ENCODE measurements at regions not wholly inside any gene's neighbourhood (a gene's known extent, or its start where the extent isn't known, plus 50 kb on each side); places are given as distances from the start of the nearest gene placed in this dataset.

DNA sequence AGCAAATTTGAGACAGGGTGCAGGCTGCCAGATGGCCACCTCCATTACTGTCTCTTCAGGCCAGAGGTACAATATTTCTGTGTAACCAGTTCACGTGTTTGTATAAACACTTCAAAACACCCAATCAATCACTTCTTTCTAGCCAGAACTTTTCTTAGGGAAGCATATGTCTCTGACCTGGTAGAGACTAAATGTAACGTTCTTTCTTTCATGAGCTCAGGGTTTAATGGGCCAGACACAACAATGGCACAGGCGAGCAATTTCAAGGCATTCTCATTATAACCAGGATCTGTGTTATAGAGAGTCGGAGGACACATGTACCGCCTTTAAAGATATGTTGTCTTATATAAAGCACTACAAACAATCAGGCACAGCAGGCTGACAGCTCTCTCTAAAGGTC is 1846.4 kb upstream of the PIK3C3 start:
- peaks cover 5% of the 10 kb centered on the region; the same call in 1 of the 2 replicates for H3K9me3 ChIP-seq (ENCODE audit: insufficient read depth, low read length)
- TF ChIP-seq, protein P1, sequence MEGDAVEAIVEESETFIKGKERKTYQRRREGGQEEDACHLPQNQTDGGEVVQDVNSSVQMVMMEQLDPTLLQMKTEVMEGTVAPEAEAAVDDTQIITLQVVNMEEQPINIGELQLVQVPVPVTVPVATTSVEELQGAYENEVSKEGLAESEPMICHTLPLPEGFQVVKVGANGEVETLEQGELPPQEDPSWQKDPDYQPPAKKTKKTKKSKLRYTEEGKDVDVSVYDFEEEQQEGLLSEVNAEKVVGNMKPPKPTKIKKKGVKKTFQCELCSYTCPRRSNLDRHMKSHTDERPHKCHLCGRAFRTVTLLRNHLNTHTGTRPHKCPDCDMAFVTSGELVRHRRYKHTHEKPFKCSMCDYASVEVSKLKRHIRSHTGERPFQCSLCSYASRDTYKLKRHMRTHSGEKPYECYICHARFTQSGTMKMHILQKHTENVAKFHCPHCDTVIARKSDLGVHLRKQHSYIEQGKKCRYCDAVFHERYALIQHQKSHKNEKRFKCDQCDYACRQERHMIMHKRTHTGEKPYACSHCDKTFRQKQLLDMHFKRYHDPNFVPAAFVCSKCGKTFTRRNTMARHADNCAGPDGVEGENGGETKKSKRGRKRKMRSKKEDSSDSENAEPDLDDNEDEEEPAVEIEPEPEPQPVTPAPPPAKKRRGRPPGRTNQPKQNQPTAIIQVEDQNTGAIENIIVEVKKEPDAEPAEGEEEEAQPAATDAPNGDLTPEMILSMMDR (IDR thresholded peaks at IDR 0.05; ENCODE audit: insufficient read depth, low read length, poor library complexity, severe bottlenecking): no peak
- no peaks in the 10 kb centered on the region for H3K27me3 ChIP-seq (ENCODE audit: low read length)
- H3K36me3 ChIP-seq (ENCODE audit: low read length): no peaks in the 10 kb centered on the region
- no peak overlapping the region for H3K9ac ChIP-seq (ENCODE audit: low read length)
- H4K20me1 ChIP-seq (ENCODE audit: low read depth, low read length): no peaks in the 10 kb centered on the region
- no peak overlapping the region for H3K27ac ChIP-seq (ENCODE audit: low read depth, low read length)
- H3F3A ChIP-seq (ENCODE audit: insufficient read depth): no peaks in the 10 kb centered on the region
- no peak overlapping the region for H3K4me3 ChIP-seq (ENCODE audit: insufficient read depth, low read length, poor library complexity, severe bottlenecking)
- H3K4me2 ChIP-seq (ENCODE audit: low read depth, low read length, poor library complexity, severe bottlenecking): no peak overlapping the region
- H3K79me2 ChIP-seq (ENCODE audit: insufficient read depth, low read length): no peaks in the 10 kb centered on the region
- H2AFZ ChIP-seq (ENCODE audit: low read depth, low read length, severe bottlenecking): no peak overlapping the region
- no peaks in the 10 kb centered on the region for H3K9me2 ChIP-seq (replicated peaks; ENCODE audit: insufficient read depth, low read length)

DNA sequence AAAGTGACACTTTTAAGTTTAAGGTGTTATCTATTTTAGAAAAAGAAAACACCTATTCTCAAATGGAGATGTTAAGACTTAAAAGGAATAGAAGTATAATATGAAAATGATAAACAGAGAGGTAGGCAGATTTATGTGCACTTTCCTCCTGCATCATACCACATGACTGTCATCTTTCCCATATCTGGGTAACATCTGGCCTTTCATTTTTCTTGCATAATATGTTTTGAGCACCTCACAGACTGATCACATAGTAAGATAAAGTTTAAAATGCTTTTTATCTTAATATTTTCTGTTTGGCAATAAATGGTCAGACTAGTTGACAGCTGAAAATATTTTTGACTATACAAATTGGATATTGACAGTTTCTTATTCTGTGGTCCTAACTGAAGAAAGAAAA is 1852.1 kb upstream of the PIK3C3 start:
- Histone ChIP-seq H4K20me1 (ENCODE audit: low read depth, low read length) (no peaks in the 10 kb centered on the region), H3K9ac (ENCODE audit: low read length) (no peak overlapping the region), H3K27ac (ENCODE audit: low read depth, low read length) (no peak overlapping the region), H2AFZ (ENCODE audit: low read depth, low read length, severe bottlenecking) (no peak overlapping the region), H3K79me2 (ENCODE audit: insufficient read depth, low read length) (no peaks in the 10 kb centered on the region), H3K9me3 (ENCODE audit: insufficient read depth, low read length) (no peaks in the 10 kb centered on the region), H3K4me2 (ENCODE audit: low read depth, low read length, poor library complexity, severe bottlenecking) (no peak overlapping the region), H3K4me3 (ENCODE audit: insufficient read depth, low read length, poor library complexity, severe bottlenecking) (no peak overlapping the region), H3K36me3 (ENCODE audit: low read length) (no peaks in the 10 kb centered on the region), H3K9me2 (replicated peaks; ENCODE audit: insufficient read depth, low read length) (0 out of 2 replicates have a peak, but pooled peaks cover 5% of the 10 kb centered on the region), H3K27me3 (ENCODE audit: low read length) (no peaks in the 10 kb centered on the region), H3F3A (ENCODE audit: insufficient read depth) (no peaks in the 10 kb centered on the region)
- TF ChIP-seq EZH2phosphoT487 (conservative IDR thresholded peaks at IDR 0.05; ENCODE audit: low read length): no peak

DNA sequence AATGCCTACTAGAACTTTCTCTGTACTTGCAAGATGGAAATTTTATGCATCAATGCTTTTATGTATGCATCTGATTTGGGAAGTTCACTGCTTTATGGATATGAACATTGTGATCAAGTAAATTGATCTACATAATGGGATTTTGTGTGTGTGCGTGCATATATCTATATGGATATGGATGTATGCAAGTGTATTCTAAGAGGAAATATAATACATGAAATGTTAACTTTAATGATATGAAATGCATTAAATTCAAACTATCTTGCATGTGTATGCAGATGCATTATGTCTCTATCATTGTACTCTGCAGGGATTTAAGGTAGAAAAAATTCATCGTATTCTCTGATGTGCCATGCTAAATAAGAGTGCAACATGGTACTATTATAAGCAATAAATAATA is 1855.4 kb upstream of the PIK3C3 start:
- H2AFZ ChIP-seq (ENCODE audit: low read depth, low read length, severe bottlenecking): no peak overlapping the region
- H3K4me2 ChIP-seq (ENCODE audit: low read depth, low read length, poor library complexity, severe bottlenecking): no peak overlapping the region
- no peaks in the 10 kb centered on the region for H3K79me2 ChIP-seq (ENCODE audit: insufficient read depth, low read length)
- H4K20me1 ChIP-seq (ENCODE audit: low read depth, low read length): no peaks in the 10 kb centered on the region
- H3K4me3 ChIP-seq (ENCODE audit: insufficient read depth, low read length, poor library complexity, severe bottlenecking): no peak overlapping the region
- no peaks in the 10 kb centered on the region for H3K9me3 ChIP-seq (ENCODE audit: insufficient read depth, low read length)
- no peaks in the 10 kb centered on the region for H3F3A ChIP-seq (ENCODE audit: insufficient read depth)
- H3K9me2 ChIP-seq (replicated peaks; ENCODE audit: insufficient read depth, low read length): 0 out of 2 replicates have a peak, but pooled peaks cover 5% of the 10 kb centered on the region
- no peaks in the 10 kb centered on the region for H3K27me3 ChIP-seq (ENCODE audit: low read length)
- TF ChIP-seq EZH2phosphoT487 (conservative IDR thresholded peaks at IDR 0.05; ENCODE audit: low read length): no peak
- TF ChIP-seq, protein P1 (IDR thresholded peaks at IDR 0.05; ENCODE audit: insufficient read depth, low read length, poor library complexity, severe bottlenecking): no peak
- H3K27ac ChIP-seq (ENCODE audit: low read depth, low read length): no peak overlapping the region
- no peaks in the 10 kb centered on the region for H3K36me3 ChIP-seq (ENCODE audit: low read length)
- H3K9ac ChIP-seq (ENCODE audit: low read length): no peak overlapping the region

DNA sequence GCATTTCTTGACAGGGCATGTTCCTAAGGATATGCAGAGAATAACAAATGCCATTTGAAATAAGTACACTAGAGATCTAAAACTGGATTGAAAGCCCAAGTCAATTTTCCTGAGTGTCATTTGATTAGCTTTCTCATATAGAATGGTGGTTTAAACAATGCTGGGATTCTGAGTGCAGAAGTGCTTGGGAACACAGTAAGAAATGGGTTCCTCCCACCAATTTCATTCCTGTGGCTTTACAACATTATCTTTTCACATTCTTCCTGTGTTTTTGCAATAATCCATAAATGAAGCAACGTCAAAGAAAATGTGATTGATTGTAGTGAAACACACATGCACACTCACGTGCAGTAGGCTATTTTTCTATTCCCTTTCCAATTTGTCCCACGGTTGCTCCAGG is 1858.4 kb upstream of the PIK3C3 start:
- no peaks in the 10 kb centered on the region for H3K9me3 ChIP-seq (ENCODE audit: insufficient read depth, low read length)
- H3K79me2 ChIP-seq (ENCODE audit: insufficient read depth, low read length): no peaks in the 10 kb centered on the region
- peaks cover 5% of the 10 kb centered on the region; the same call in 1 of the 2 replicates for H3K9me2 ChIP-seq (replicated peaks; ENCODE audit: insufficient read depth, low read length)

More for the DNA sequence above, 1858.4 kb upstream of the PIK3C3 start:
- no peaks in the 10 kb centered on the region for H3F3A ChIP-seq (ENCODE audit: insufficient read depth)
- H3K4me2 ChIP-seq (ENCODE audit: low read depth, low read length, poor library complexity, severe bottlenecking): no peak overlapping the region
- no peaks in the 10 kb centered on the region for H3K27me3 ChIP-seq (ENCODE audit: low read length)
- H3K36me3 ChIP-seq (ENCODE audit: low read length): no peaks in the 10 kb centered on the region
- H3K4me3 ChIP-seq (ENCODE audit: insufficient read depth, low read length, poor library complexity, severe bottlenecking): no peak overlapping the region
- no peak overlapping the region for H3K9ac ChIP-seq (ENCODE audit: low read length)
- H3K27ac ChIP-seq (ENCODE audit: low read depth, low read length): no peak overlapping the region
- no peaks in the 10 kb centered on the region for H4K20me1 ChIP-seq (ENCODE audit: low read depth, low read length)
- TF ChIP-seq, protein P1 (IDR thresholded peaks at IDR 0.05; ENCODE audit: insufficient read depth, low read length, poor library complexity, severe bottlenecking): no peak
- TF ChIP-seq EZH2phosphoT487 (conservative IDR thresholded peaks at IDR 0.05; ENCODE audit: low read length): no peak
- H2AFZ ChIP-seq (ENCODE audit: low read depth, low read length, severe bottlenecking): no peak overlapping the region

Measured in SU-DHL-6 (cell line).